Stimulated activated naive CD4-positive, alpha-beta T cell treated with Interleukin-2 at 50 U/mL for 16 hours (primary cell): ENCODE measurements at regions not wholly inside any gene's neighbourhood (a gene's known extent, or its start where the extent isn't known, plus 50 kb on each side); places are given as distances from the start of the nearest gene placed in this dataset.
A peak's percentile ranks its signal among the peaks of the same experiment; 100 is the strongest.

Source experiments
- DNase-seq: peaks from one replicate; lab custom pipeline; 2025; lab: John Stamatoyannopoulos, UW

GRCh38 chr9:88326936-88327335, 61.3 kb upstream of the SPIN1 start:
- no peak for DNase-seq

DNA sequence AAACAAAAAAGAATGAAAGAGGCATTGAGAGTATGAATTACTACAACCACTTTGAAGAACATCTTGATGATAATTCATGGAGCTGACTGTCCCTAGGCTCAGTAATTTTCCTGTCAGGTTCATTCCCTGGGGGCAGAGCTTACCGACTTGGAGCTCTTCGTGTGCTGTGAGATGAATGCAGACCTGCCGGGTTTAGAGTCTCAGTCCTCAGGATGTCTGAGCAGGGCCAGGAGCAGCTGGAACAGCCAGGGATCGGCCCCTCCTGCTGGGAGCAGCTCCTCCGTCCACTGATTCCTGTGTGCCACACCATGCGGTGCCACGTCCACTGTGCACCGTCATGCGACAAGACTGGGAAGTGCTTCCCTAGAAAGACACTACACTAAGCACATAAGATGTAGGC, 62.2 kb upstream of the SPIN1 start:
- no peak for DNase-seq

- peak; percentile 19 for DNase-seq
Measured at GRCh38 chr9:88322906-88323566, 65.2 kb upstream of the SPIN1 start.

GRCh38 chr9:88321764-88322163, 66.5 kb upstream of the SPIN1 start:
- DNase-seq, result no peak

GRCh38 chr9:88320748-88321415, 67.4 kb upstream of the SPIN1 start:
- DNase-seq, result no peak

DNA sequence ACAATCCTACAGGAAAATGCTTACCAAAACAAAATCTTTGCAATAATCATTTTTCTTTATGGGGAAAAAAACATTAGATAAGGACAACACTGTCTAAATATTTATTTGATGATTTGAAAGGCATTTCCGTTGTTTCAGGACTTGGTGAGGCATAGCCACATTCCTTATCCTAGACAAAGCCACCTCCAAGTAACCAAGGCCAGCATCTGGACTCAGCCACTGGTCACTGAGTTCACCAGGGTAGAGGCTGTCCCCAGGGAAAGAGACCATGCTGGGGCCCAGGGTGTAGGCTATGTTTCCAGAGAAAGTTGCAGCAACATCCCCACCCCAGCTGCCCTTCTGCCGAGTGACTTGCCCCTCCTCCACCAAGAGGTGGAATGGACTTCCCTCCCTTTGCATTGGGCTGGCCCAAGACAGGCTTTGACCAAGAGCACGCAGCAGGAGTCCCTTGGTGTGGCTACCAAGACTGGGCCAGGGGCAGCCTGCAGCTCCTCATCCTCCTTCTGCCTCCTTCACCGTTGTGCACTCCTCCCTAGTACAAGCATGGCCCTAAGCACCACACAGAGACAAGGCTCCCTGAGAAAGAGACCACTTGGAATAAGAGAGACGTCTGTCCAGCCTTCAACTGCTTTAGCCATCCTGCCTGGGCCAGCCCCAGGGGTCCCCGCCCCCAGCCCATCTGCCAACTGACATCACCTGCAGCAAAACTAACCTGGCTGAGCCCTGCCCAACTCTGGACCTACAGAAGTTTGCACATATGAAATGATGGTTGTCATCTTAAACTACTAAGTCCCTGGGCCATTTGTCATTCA, 68.1 kb upstream of the SPIN1 start:
- DNase-seq, result no peak

DNA sequence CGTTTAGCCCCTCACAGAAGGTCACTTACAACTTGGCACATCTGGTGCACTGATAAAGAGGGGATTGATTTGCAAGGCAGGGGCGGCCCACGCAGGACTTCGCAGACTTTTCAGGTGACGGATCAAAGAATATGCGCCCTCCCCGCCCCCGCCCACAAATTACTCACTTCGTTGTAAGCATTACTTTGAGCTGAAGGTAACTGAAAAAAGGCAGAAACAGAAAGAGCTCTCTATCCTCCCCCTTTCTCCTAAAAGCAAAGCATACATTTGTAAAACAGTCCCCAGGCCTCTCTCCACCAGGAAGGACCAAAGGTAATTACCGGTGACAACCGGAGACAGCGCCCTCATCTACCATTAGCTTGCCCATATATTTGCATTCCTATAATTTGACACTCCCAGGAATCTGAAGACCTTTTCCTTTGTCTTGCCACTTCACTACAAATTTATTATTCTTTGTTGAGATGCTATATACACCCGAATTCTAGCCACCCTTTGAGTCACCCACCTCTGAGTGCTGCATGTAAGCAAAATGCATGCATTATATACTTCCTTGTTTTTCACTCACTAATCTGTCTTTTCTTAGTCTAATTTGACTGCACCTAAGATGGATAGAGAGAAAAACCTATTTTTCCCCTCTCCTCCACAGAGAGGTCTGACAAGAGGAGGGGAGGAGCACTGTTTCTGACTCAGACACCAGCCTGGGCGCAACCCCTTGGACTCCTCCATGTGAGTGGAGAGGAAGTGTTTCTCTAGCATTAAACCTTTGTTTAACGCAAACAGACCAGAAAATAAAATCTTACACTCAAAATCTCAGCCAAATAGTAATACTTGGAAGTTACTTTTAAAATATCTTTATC, 74.7 kb upstream of the SPIN1 start:
- peak; percentile 59 for DNase-seq

- peak; percentile 10 for DNase-seq
Measured at GRCh38 chr9:88312517-88313103, 75.6 kb upstream of the SPIN1 start.

DNA sequence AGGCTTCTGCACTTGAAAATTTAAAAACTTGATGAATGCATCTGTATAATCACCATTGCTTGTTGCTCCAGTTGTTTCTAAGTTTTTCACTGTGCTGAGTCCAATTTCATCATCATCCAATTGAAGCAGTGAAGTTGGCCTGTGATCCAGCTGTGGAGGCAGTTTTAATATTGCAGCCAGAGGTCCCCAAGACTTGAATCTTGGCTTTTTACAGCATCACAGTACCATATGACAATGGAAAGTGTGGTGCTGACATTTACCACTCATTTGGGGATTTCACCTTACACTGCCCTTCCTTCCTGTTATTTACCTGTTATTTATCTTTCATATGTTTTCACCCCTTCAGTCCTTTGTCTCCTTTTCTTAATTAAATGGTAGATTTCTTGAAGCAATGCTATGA, 76.2 kb upstream of the SPIN1 start:
- DNase-seq, result no peak

GRCh38 chr9:88310310-88310980, 77.8 kb upstream of the SPIN1 start:
- DNase-seq, result no peak

- no peak for DNase-seq
Measured at GRCh38 chr9:88308831-88309560, 79.2 kb upstream of the SPIN1 start.

DNA sequence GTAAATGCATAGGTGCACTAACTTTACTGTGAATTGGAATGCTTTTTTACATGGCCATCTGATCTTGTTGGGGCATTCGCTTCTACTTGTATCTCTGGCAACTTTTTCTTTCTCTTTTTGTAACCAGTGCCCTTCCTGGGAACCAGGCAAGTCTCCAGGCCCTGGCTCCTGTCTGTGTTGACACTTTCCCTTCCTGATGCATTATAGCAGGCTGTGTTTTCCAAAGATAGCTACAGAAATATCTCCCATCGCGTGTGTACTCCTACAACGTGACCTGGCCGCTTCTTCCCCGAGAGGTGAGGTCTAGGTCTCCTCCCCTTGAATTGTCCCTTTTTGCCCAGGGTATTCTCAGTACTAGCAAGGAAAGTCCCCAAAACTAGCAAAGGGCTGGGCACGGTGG, 81.1 kb upstream of the SPIN1 start:
- DNase-seq, result no peak

DNA sequence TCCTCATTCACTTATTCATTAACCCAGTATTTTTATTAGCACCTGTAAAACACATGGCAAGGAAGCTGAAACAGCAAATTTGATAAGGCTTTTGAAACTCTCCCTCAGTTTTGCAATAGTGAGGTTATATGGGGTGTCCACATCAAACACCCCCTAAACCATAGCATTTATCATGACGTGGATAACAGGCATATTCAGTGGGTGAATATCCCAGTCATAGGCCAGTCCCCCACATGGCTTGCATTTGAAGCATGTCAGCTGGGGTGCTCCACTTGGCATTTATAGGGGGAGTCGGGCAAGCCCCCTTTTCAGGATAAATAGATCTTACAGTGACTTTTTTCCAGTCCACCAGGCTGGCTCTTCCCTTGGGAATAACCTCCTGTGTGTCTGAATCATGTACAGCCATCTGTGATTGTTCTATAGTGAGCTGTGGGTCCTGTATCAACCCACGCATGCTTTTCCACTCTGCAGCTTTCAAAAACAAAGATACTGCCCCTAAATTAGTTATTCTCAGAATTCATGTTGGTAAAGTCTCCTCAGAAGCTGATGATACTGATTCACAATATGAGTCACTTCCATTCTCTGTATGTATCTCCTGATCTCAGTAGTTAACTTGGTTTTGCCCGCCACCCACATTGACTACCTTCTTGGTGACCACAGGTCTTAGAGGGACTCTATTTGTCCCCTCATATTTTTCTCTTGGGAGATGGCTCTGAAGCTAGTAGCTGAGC, 84.4 kb upstream of the SPIN1 start:
- peak; percentile 47 for DNase-seq

GRCh38 chr9:88302579-88303324, 85.5 kb upstream of the SPIN1 start:
- DNase-seq, result no peak

- no peak for DNase-seq
Measured at GRCh38 chr9:88300556-88300955, 87.7 kb upstream of the SPIN1 start.

DNA sequence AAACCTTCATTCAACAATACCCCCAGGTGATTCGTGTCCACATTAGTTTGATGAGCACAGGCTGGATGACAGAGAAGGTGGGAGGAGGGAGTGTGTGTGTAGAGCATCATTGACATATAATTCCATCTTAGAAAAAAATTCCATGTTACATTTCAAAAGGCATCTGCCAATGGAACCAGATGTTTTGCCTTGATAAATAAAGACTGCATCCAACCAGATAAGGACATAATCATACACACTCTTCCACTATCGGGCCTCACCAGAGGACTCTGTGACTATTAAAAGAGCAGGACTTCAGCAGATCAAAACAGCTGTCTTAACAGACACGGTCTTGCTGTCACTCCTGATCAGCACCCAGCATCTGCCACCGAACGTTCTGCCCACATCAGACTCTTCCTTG, 96.4 kb upstream of the SPIN1 start:
- no peak for DNase-seq

- DNase-seq, result no peak
Measured at GRCh38 chr9:88291056-88291455, 97.2 kb upstream of the SPIN1 start.

DNA sequence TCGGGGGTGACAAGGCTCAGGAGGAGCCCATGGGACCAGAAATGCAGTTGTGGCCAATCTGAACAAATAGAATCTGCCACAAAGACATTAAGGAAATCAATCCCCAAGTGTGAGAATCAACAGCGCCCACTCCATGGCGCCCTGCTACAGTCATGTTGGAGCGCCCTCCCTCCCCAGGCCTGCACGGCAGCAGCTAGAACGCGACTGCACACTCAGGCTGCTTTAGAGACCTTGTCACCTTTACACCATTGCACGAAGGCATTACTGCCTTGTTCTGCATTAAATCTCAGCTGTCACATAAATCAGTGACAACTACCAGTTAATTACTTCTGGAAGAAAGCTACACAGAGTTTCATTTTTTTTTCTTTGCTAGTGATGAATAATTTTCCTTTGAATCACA, 98.7 kb upstream of the SPIN1 start:
- no peak for DNase-seq

DNA sequence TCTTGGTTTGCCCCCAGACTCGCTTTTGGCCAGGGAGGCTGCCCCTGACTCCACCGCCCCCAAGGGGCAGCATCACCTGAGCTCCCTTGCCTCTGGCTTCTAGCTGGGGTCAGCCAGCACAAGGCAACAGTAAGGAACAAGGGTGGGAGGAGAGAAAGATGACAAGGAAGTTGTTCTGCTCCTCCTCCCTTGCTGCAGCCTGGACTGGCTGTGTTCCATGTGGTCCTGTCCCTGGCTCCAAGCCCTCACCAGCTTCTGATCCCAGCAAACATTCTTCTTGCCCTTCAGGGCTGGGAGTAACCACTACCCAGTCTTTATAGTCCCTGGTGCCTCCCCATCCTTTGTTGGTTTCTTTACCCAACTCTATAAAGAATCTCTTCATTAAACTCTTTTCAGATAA, 100.3 kb upstream of the SPIN1 start:
- no peak for DNase-seq
